ENCODE measurements at regions not wholly inside any gene's neighbourhood (a gene's known extent, or its start where the extent isn't known, plus 50 kb on each side); places are given as distances from the start of the nearest gene placed in this dataset.

GRCh38 chr20:56697476-56697875 is 68.4 kb downstream of the TFAP2C start:
- Histone ChIP-seq H3K4me3 (no peak overlapping the region), H3K36me3 (no peaks in the 10 kb centered on the region), H3K27ac (no peak overlapping the region), H3K9me3 (no peaks in the 10 kb centered on the region), H3K4me1 (no peaks in the 10 kb centered on the region), H3K27me3 (peaks cover 4% of the 10 kb centered on the region)
- DNase-seq (ENCODE audit: low spot score in 2 of 2), result no peak
- WGBS, result 81% methylated on average over 11 of the region's 11 CpGs
- TF ChIP-seq POLR2A (IDR thresholded peaks at IDR 0.05) (no peak), CTCF (IDR thresholded peaks at IDR 0.05) (no peak), EP300 (IDR thresholded peaks at IDR 0.05) (no peak), POLR2AphosphoS5 (IDR thresholded peaks at IDR 0.05) (no peak)

GRCh38 chr20:56698297-56698696 is 69.2 kb downstream of the TFAP2C start:
- 56% methylated on average over 3 of the region's 3 CpGs for WGBS
- Histone ChIP-seq H3K4me1 (no peaks in the 10 kb centered on the region), H3K27ac (no peak overlapping the region), H3K4me3 (no peak overlapping the region), H3K27me3 (peaks cover 4% of the 10 kb centered on the region), H3K9me3 (no peaks in the 10 kb centered on the region), H3K36me3 (no peaks in the 10 kb centered on the region)
- no peak for TF ChIP-seq CTCF (IDR thresholded peaks at IDR 0.05)
- TF ChIP-seq EP300 (IDR thresholded peaks at IDR 0.05), result no peak
- TF ChIP-seq POLR2A (IDR thresholded peaks at IDR 0.05), result no peak
- no peak for TF ChIP-seq POLR2AphosphoS5 (IDR thresholded peaks at IDR 0.05)
- no peak for DNase-seq (ENCODE audit: low spot score in 2 of 2)

- no peaks in the 10 kb centered on the region for H3K9me3 ChIP-seq
- H3K27ac ChIP-seq, result no peak overlapping the region
- 61% methylated on average over 7 of the region's 7 CpGs for WGBS
- peaks cover 4% of the 10 kb centered on the region for H3K27me3 ChIP-seq
- H3K4me1 ChIP-seq, result no peaks in the 10 kb centered on the region
- H3K36me3 ChIP-seq, result no peaks in the 10 kb centered on the region
- DNase-seq (ENCODE audit: low spot score in 2 of 2), result no peak
- TF ChIP-seq EP300 (IDR thresholded peaks at IDR 0.05) (no peak), POLR2A (IDR thresholded peaks at IDR 0.05) (no peak), CTCF (IDR thresholded peaks at IDR 0.05) (no peak), POLR2AphosphoS5 (IDR thresholded peaks at IDR 0.05) (no peak)
- H3K4me3 ChIP-seq, result no peak overlapping the region
These were observed 69.6 kb downstream of the TFAP2C start for GRCh38 chr20:56698749-56699148.

GRCh38 chr20:56702931-56703840 is 74.1 kb downstream of the TFAP2C start:
- no peaks in the 10 kb centered on the region for H3K36me3 ChIP-seq
- TF ChIP-seq POLR2A (IDR thresholded peaks at IDR 0.05) (no peak), POLR2AphosphoS5 (IDR thresholded peaks at IDR 0.05) (no peak), EP300 (IDR thresholded peaks at IDR 0.05) (no peak), CTCF (IDR thresholded peaks at IDR 0.05) (no peak)
- H3K9me3 ChIP-seq, result no peaks in the 10 kb centered on the region
- H3K27me3 ChIP-seq, result peaks cover 4% of the 10 kb centered on the region
- DNase-seq (ENCODE audit: low spot score in 2 of 2), result no peak
- WGBS, result 82% methylated on average over 9 of the region's 21 CpGs
- H3K4me3 ChIP-seq, result no peak overlapping the region
- H3K27ac ChIP-seq, result no peak overlapping the region
- H3K4me1 ChIP-seq, result no peaks in the 10 kb centered on the region

GRCh38 chr20:56706867-56707360 is 77.8 kb downstream of the TFAP2C start:
- H3K36me3 ChIP-seq, result no peaks in the 10 kb centered on the region
- peaks cover 3% of the 10 kb centered on the region for H3K27me3 ChIP-seq
- TF ChIP-seq CTCF (IDR thresholded peaks at IDR 0.05) (no peak), EP300 (IDR thresholded peaks at IDR 0.05) (no peak), POLR2AphosphoS5 (IDR thresholded peaks at IDR 0.05) (no peak), POLR2A (IDR thresholded peaks at IDR 0.05) (no peak)

More at GRCh38 chr20:56706867-56707360, 77.8 kb downstream of the TFAP2C start:
- Histone ChIP-seq H3K27ac (no peak overlapping the region), H3K4me1 (peaks cover 4% of the 10 kb centered on the region), H3K4me3 (no peak overlapping the region), H3K9me3 (no peaks in the 10 kb centered on the region)
- no peak for DNase-seq (ENCODE audit: low spot score in 2 of 2)
- 72% methylated on average over 6 of the region's 6 CpGs for WGBS

Data from suprapubic skin (tissue), 4 donors.